Testis (tissue), 2 donors: ENCODE measurements at regions not wholly inside any gene's neighbourhood (a gene's known extent, or its start where the extent isn't known, plus 50 kb on each side); places are given as distances from the start of the nearest gene placed in this dataset.

ENCODE experiments used
- DNase-seq: peaks from one replicate; pipeline ENCODE4 v3.0.0-alpha.2; 2019
- H3K27ac ChIP-seq, 2 donors: fragments of 200-600 bp; sonication (generic); one replicate each; pipeline ENCODE4 v1.5.1; 2019
- H3K27me3 ChIP-seq: fragments of 200-600 bp; sonication (generic); one replicate; pipeline ENCODE4 v1.5.1; 2019
- H3K36me3 ChIP-seq: fragments of 200-600 bp; sonication (generic); one replicate; pipeline ENCODE4 v1.5.1; 2017; ENCODE audit warnings: low read depth; ENCODE audit errors: missing control alignments
- H3K4me1 ChIP-seq: fragments of 200-600 bp; sonication (generic); one replicate; pipeline ENCODE4 v1.5.1; 2019
- H3K4me3 ChIP-seq, 2 donors: fragments of 200-600 bp; sonication (generic); one replicate each; pipeline ENCODE4 v1.5.1; 2017 to 2019
- H3K9me3 ChIP-seq: fragments of 200-600 bp; sonication (generic); one replicate; pipeline ENCODE4 v1.5.1; 2017
- CTCF ChIP-seq, 3 experiments: fragments of 450-650 bp in 2 of 3; fragments of 200-600 bp in 1 of 3; sonication (generic) in 1 of 3; IDR thresholded peaks; one replicate each; pipeline ENCODE4 v1.5.1; 2016 to 2019; ENCODE audit warnings: antibody characterized with exemption in 3 of 3, mild to moderate bottlenecking in 2 of 3, moderate library complexity in 1 of 3
- POLR2A ChIP-seq: fragments of 450-650 bp; IDR thresholded peaks from one replicate; pipeline ENCODE4 v1.6.1; 2017; ENCODE audit warnings: antibody characterized with exemption, mild to moderate bottlenecking, moderate library complexity
- WGBS, 2 donors: methylation state at CpG; one replicate each; pipeline ENCODE4 v1.1.5; 2018; 5-methylcytosine and 5-hydroxymethylcytosine counted together
- intact Hi-C: fragments of 100-400 bp; cut with DNase I; formaldehyde crosslinking; loops from one replicate; pipeline ENCODE4 v1.15.1; 2023; ENCODE audit warnings: low total_unique reads

GRCh38 chr5:87010736-87011135 lies 256.9 kb upstream of the RASA1 start:
- WGBS, 2 donors: 52 to 72% methylated on average over 3 of the region's 3 CpGs
- Histone ChIP-seq H3K36me3 (no peaks in the 10 kb centered on the region), H3K4me3 (no peak overlapping the region), H3K9me3 (no peaks in the 10 kb centered on the region), H3K27ac (no peak overlapping the region), H3K27me3 (no peaks in the 10 kb centered on the region), H3K4me1 (no peaks in the 10 kb centered on the region)
- no peak for DNase-seq
- intact Hi-C loops: no loop called here
- TF ChIP-seq POLR2A: no peak
- no peak for TF ChIP-seq CTCF (IDR thresholded peaks at IDR 0.05)

- Histone ChIP-seq H3K9me3 (no peaks in the 10 kb centered on the region), H3K36me3 (no peaks in the 10 kb centered on the region), H3K4me3 (no peak overlapping the region), H3K27me3 (no peaks in the 10 kb centered on the region), H3K4me1 (peaks cover 9% of the 10 kb centered on the region), H3K27ac (no peak overlapping the region)
- WGBS, 2 donors: 68 to 76% methylated on average over 1 of the region's 1 CpG
- intact Hi-C loops: no loop called here
- no peak for DNase-seq
- TF ChIP-seq CTCF (IDR thresholded peaks at IDR 0.05) (no peak), POLR2A (no peak)
Measured at GRCh38 chr5:87015901-87016300, 251.8 kb upstream of the RASA1 start.

- DNase-seq: peak; percentile 37
- no peak overlapping the region for H3K4me3 ChIP-seq
- H3K9me3 ChIP-seq: no peaks in the 10 kb centered on the region
- no peaks in the 10 kb centered on the region for H3K36me3 ChIP-seq
- H3K27ac ChIP-seq: no peak overlapping the region
- no peaks in the 10 kb centered on the region for H3K27me3 ChIP-seq
- TF ChIP-seq CTCF (IDR thresholded peaks at IDR 0.05) (no peak), POLR2A (no peak)
- 16 to 24% methylated on average over 3 to 4 of the region's 4 CpGs for WGBS, 2 donors
- peaks cover 9% of the 10 kb centered on the region for H3K4me1 ChIP-seq
- intact Hi-C loops: no loop called here
Measured at GRCh38 chr5:87020099-87020934, 247.4 kb upstream of the RASA1 start.

GRCh38 chr5:87022415-87022814 lies 245.3 kb upstream of the RASA1 start:
- intact Hi-C loops: no loop called here
- Histone ChIP-seq H3K4me1 (peaks cover 9% of the 10 kb centered on the region), H3K27me3 (no peaks in the 10 kb centered on the region), H3K27ac (no peak overlapping the region), H3K9me3 (no peaks in the 10 kb centered on the region), H3K36me3 (no peaks in the 10 kb centered on the region), H3K4me3 (no peak overlapping the region)
- WGBS, 2 donors: 73 to 79% methylated on average over 6 of the region's 6 CpGs
- no peak for DNase-seq
- TF ChIP-seq CTCF (IDR thresholded peaks at IDR 0.05): no peak
- no peak for TF ChIP-seq POLR2A

- TF ChIP-seq CTCF (IDR thresholded peaks at IDR 0.05): no peak
- TF ChIP-seq POLR2A: no peak
- 74 to 84% methylated on average over 1 of the region's 1 CpG for WGBS, 2 donors
Measured at GRCh38 chr5:87027570-87027969, 240.1 kb upstream of the RASA1 start.

More at GRCh38 chr5:87027570-87027969, 240.1 kb upstream of the RASA1 start:
- H3K9me3 ChIP-seq: no peaks in the 10 kb centered on the region
- H3K27me3 ChIP-seq: no peaks in the 10 kb centered on the region
- no peak for DNase-seq
- no peak overlapping the region for H3K27ac ChIP-seq
- no peak overlapping the region for H3K4me3 ChIP-seq
- no peaks in the 10 kb centered on the region for H3K36me3 ChIP-seq
- intact Hi-C loops: no loop called here
- H3K4me1 ChIP-seq: no peaks in the 10 kb centered on the region
